ENCODE measurements at regions not wholly inside any gene's neighbourhood (a gene's known extent, or its start where the extent isn't known, plus 50 kb on each side); places are given as distances from the start of the nearest gene placed in this dataset.

- 88 to 94% methylated on average over 6 of the region's 6 CpGs for WGBS, 2 donors
- intact Hi-C loops (cut with DNase I; ENCODE audit: low total_unique reads): loop anchor here (10.0 kb wide), 1 partner anchor 183 kb away; no protein-coding TSS in a partner anchor
Observed at GRCh38 chr18:21991886-21992285, 177.5 kb upstream of the GATA6 start.

GRCh38 chr18:21996351-21996826 lies 173.0 kb upstream of the GATA6 start:
- H3K4me3 ChIP-seq: no peak overlapping the region
- peak; percentile 22 for DNase-seq
- H3K9me3 ChIP-seq: no peaks in the 10 kb centered on the region
- H3K4me1 ChIP-seq: peaks cover 6% of the 10 kb centered on the region
- 61 to 100% methylated on average over 1 to 3 of the region's 3 CpGs for WGBS, 2 donors
- intact Hi-C loops (cut with DNase I; ENCODE audit: low total_unique reads): loop anchor here (10.0 kb wide), 1 partner anchor 178 kb away; no protein-coding TSS in a partner anchor
- H3K36me3 ChIP-seq (ENCODE audit: low read depth, missing control alignments): no peaks in the 10 kb centered on the region
- no peak overlapping the region for H3K27ac ChIP-seq
- no peaks in the 10 kb centered on the region for H3K27me3 ChIP-seq
- TF ChIP-seq POLR2A (IDR thresholded peaks at IDR 0.05) (no peak), CTCF (IDR thresholded peaks at IDR 0.05) (no peak)

More at GRCh38 chr18:21991886-21992285, 177.5 kb upstream of the GATA6 start:
- no peaks in the 10 kb centered on the region for H3K27me3 ChIP-seq
- no peak for DNase-seq
- H3K36me3 ChIP-seq (ENCODE audit: low read depth, missing control alignments): no peaks in the 10 kb centered on the region
- H3K4me3 ChIP-seq: no peak overlapping the region
- TF ChIP-seq CTCF (IDR thresholded peaks at IDR 0.05) (no peak), POLR2A (IDR thresholded peaks at IDR 0.05) (no peak)
- peaks cover 6% of the 10 kb centered on the region for H3K4me1 ChIP-seq
- no peaks in the 10 kb centered on the region for H3K9me3 ChIP-seq
- H3K27ac ChIP-seq: no peak overlapping the region

- 67 to 71% methylated on average over 14 of the region's 14 CpGs for WGBS, 2 donors
- Histone ChIP-seq H3K4me3 (no peak overlapping the region), H3K9me3 (no peaks in the 10 kb centered on the region), H3K27ac (no peak overlapping the region), H3K27me3 (no peaks in the 10 kb centered on the region), H3K36me3 (ENCODE audit: low read depth, missing control alignments) (no peaks in the 10 kb centered on the region), H3K4me1 (peaks cover 6% of the 10 kb centered on the region)
- intact Hi-C loops (cut with DNase I; ENCODE audit: low total_unique reads): loop anchor here (10.0 kb wide), 1 partner anchor 177 kb away; no protein-coding TSS in a partner anchor
- TF ChIP-seq CTCF (IDR thresholded peaks at IDR 0.05) (peak; percentile 57 to 83 (median 76)), POLR2A (IDR thresholded peaks at IDR 0.05) (no peak)
- DNase-seq: no peak
Observed at GRCh38 chr18:21997207-21998143, 171.9 kb upstream of the GATA6 start.

- Histone ChIP-seq H3K27ac (no peak overlapping the region), H3K36me3 (ENCODE audit: low read depth, missing control alignments) (no peaks in the 10 kb centered on the region), H3K4me3 (no peak overlapping the region), H3K27me3 (no peaks in the 10 kb centered on the region), H3K4me1 (peaks cover 6% of the 10 kb centered on the region), H3K9me3 (no peaks in the 10 kb centered on the region)
- TF ChIP-seq CTCF (IDR thresholded peaks at IDR 0.05) (no peak), POLR2A (IDR thresholded peaks at IDR 0.05) (no peak)
- WGBS, 2 donors: 49 to 65% methylated on average over 9 of the region's 9 CpGs
- intact Hi-C loops (cut with DNase I; ENCODE audit: low total_unique reads): loop anchor here (10.0 kb wide), 1 partner anchor 176 kb away; no protein-coding TSS in a partner anchor
- no peak for DNase-seq
Observed at GRCh38 chr18:21998486-21998885, 170.9 kb upstream of the GATA6 start.
